ENCODE measurements at regions not wholly inside any gene's neighbourhood (a gene's known extent, or its start where the extent isn't known, plus 50 kb on each side); places are given as distances from the start of the nearest gene placed in this dataset.
"Not testable (repeated sequence)": the region's sequence is repeated elsewhere in the genome, so short reads cannot be mapped to it uniquely, and the experiment has no call there.

DNA sequence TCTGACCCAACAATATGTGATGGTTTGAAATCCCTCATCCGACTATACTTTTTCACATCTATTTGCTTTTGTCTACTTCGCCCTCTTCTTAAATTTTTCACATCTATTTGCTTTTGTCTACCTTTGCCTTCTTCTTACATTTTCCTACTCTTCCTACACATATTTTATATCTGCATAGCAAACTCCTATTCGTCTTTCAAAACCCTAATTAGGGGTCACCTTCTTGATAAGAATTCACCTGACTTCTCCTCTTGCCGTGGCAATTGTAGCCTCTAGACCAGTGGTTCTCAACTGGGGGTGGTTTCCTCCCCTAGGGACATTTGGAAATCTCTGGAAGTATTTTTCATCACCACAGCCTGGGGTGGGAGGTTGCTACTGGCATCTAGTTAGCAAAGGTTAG lies 607.4 kb downstream of the NTRK3 start:
- no peaks in the 10 kb centered on the region for H3K36me3 ChIP-seq (ENCODE audit: control insufficient read depth, insufficient read depth, low read length, severe bottlenecking)
- no peaks in the 10 kb centered on the region for H3K27me3 ChIP-seq (replicated peaks; ENCODE audit: control insufficient read depth, insufficient read depth, low read length)
- no peak overlapping the region for H3K9ac ChIP-seq (ENCODE audit: low read length)
- no peak overlapping the region for H3K4me3 ChIP-seq (ENCODE audit: low read length)
- no peaks in the 10 kb centered on the region for H3K9me3 ChIP-seq (ENCODE audit: control insufficient read depth, low read length)
- no peak for DNase-seq (ENCODE audit: low read depth)
- H3K4me1 ChIP-seq (ENCODE audit: control insufficient read depth, insufficient read depth, low read length) = no peaks in the 10 kb centered on the region

DNA sequence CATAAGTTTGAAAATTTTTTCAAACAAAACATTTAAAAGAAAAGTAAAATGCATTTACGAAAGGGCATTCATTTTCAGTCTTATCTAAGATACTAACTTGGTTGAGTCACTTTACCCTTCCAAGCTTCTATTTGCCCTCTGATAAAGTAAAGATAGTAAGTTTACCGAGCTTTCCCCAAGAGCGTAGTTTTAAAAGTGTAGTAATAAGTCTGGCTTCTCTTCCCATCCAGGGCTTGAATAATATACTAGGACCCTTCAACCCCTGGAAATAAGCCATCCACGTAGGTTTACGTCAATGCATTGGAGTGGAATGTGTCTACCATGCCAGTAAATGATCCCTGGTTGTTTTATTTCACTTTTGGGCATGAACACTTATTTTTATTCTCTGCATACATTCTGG lies 608.3 kb downstream of the NTRK3 start:
- Histone ChIP-seq H3K36me3 (ENCODE audit: control insufficient read depth, insufficient read depth, low read length, severe bottlenecking) (no peaks in the 10 kb centered on the region), H3K9me3 (ENCODE audit: control insufficient read depth, low read length) (no peaks in the 10 kb centered on the region), H3K27me3 (replicated peaks; ENCODE audit: control insufficient read depth, insufficient read depth, low read length) (no peaks in the 10 kb centered on the region), H3K9ac (ENCODE audit: low read length) (no peak overlapping the region), H3K4me1 (ENCODE audit: control insufficient read depth, insufficient read depth, low read length) (no peaks in the 10 kb centered on the region), H3K4me3 (ENCODE audit: low read length) (no peak overlapping the region)
- no peak for DNase-seq (ENCODE audit: low read depth)

DNA sequence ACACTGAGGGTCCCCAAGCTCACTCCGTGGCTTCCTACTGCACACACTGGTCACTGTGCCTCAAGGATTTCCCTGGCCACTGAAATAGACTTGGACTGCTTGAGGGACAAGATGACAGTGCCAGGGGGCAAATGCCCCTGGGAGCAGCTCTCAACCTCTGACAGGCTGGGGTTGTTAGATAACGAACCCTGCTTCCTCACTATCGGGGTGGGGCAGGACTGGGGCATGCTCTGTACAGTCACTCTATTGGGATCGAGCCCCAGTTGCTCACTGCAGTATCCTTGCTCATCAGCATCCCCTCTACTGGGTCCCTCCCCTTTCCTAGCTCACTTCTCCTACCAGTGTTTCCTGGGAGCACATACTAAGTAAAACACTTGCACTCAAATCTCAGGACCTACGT lies 610.8 kb downstream of the NTRK3 start:
- H3K4me3 ChIP-seq (ENCODE audit: low read length) = no peak overlapping the region
- DNase-seq (ENCODE audit: low read depth) = no peak
- H3K4me1 ChIP-seq (ENCODE audit: control insufficient read depth, insufficient read depth, low read length) = no peaks in the 10 kb centered on the region
- no peaks in the 10 kb centered on the region for H3K9me3 ChIP-seq (ENCODE audit: control insufficient read depth, low read length)
- no peak overlapping the region for H3K9ac ChIP-seq (ENCODE audit: low read length)
- H3K27me3 ChIP-seq (replicated peaks; ENCODE audit: control insufficient read depth, insufficient read depth, low read length) = no peaks in the 10 kb centered on the region
- H3K36me3 ChIP-seq (ENCODE audit: control insufficient read depth, insufficient read depth, low read length, severe bottlenecking) = no peaks in the 10 kb centered on the region

- H3K9me3 ChIP-seq (ENCODE audit: control insufficient read depth, low read length); H3K9ac ChIP-seq (ENCODE audit: low read length); H3K4me1 ChIP-seq (ENCODE audit: control insufficient read depth, insufficient read depth, low read length); H3K36me3 ChIP-seq (ENCODE audit: control insufficient read depth, insufficient read depth, low read length, severe bottlenecking); H3K27me3 ChIP-seq (replicated peaks; ENCODE audit: control insufficient read depth, insufficient read depth, low read length); DNase-seq (ENCODE audit: low read depth); H3K4me3 ChIP-seq (ENCODE audit: low read length): not testable (repeated sequence)
These were observed 613.5 kb downstream of the NTRK3 start for GRCh38 chr15:87642997-87643396.

- Histone ChIP-seq H3K4me3 (ENCODE audit: low read length) (no peak overlapping the region), H3K27me3 (replicated peaks; ENCODE audit: control insufficient read depth, insufficient read depth, low read length) (no peaks in the 10 kb centered on the region), H3K4me1 (ENCODE audit: control insufficient read depth, insufficient read depth, low read length) (no peaks in the 10 kb centered on the region), H3K9ac (ENCODE audit: low read length) (no peak overlapping the region), H3K36me3 (ENCODE audit: control insufficient read depth, insufficient read depth, low read length, severe bottlenecking) (no peaks in the 10 kb centered on the region), H3K9me3 (ENCODE audit: control insufficient read depth, low read length) (no peaks in the 10 kb centered on the region)
- DNase-seq (ENCODE audit: low read depth) = no peak
These were observed 617.1 kb downstream of the NTRK3 start for GRCh38 chr15:87639305-87640011.

GRCh38 chr15:87638554-87639083 lies 617.9 kb downstream of the NTRK3 start:
- no peak overlapping the region for H3K4me3 ChIP-seq (ENCODE audit: low read length)

GRCh38 chr15:87634361-87634760 lies 622.2 kb downstream of the NTRK3 start:
- no peak overlapping the region for H3K9ac ChIP-seq (ENCODE audit: low read length)
- H3K9me3 ChIP-seq (ENCODE audit: control insufficient read depth, low read length) = no peaks in the 10 kb centered on the region

More at GRCh38 chr15:87638554-87639083, 617.9 kb downstream of the NTRK3 start:
- Histone ChIP-seq H3K9me3 (ENCODE audit: control insufficient read depth, low read length) (no peaks in the 10 kb centered on the region), H3K4me1 (ENCODE audit: control insufficient read depth, insufficient read depth, low read length) (no peaks in the 10 kb centered on the region), H3K27me3 (replicated peaks; ENCODE audit: control insufficient read depth, insufficient read depth, low read length) (no peaks in the 10 kb centered on the region), H3K36me3 (ENCODE audit: control insufficient read depth, insufficient read depth, low read length, severe bottlenecking) (no peaks in the 10 kb centered on the region), H3K9ac (ENCODE audit: low read length) (no peak overlapping the region)
- no peak for DNase-seq (ENCODE audit: low read depth)

GRCh38 chr15:87633525-87633924 lies 623.0 kb downstream of the NTRK3 start:
- Histone ChIP-seq H3K27me3 (replicated peaks; ENCODE audit: control insufficient read depth, insufficient read depth, low read length) (peaks cover 14% of the 10 kb centered on the region), H3K4me1 (ENCODE audit: control insufficient read depth, insufficient read depth, low read length) (no peaks in the 10 kb centered on the region), H3K9ac (ENCODE audit: low read length) (no peak overlapping the region), H3K4me3 (ENCODE audit: low read length) (no peak overlapping the region), H3K9me3 (ENCODE audit: control insufficient read depth, low read length) (no peaks in the 10 kb centered on the region), H3K36me3 (ENCODE audit: control insufficient read depth, insufficient read depth, low read length, severe bottlenecking) (no peaks in the 10 kb centered on the region)
- DNase-seq (ENCODE audit: low read depth) = no peak

More at GRCh38 chr15:87634361-87634760, 622.2 kb downstream of the NTRK3 start:
- Histone ChIP-seq H3K4me1 (ENCODE audit: control insufficient read depth, insufficient read depth, low read length) (no peaks in the 10 kb centered on the region), H3K27me3 (replicated peaks; ENCODE audit: control insufficient read depth, insufficient read depth, low read length) (peaks cover 14% of the 10 kb centered on the region), H3K36me3 (ENCODE audit: control insufficient read depth, insufficient read depth, low read length, severe bottlenecking) (no peaks in the 10 kb centered on the region), H3K4me3 (ENCODE audit: low read length) (no peak overlapping the region)
- DNase-seq (ENCODE audit: low read depth) = no peak

GRCh38 chr15:87632364-87632763 lies 624.2 kb downstream of the NTRK3 start:
- H3K36me3 ChIP-seq (ENCODE audit: control insufficient read depth, insufficient read depth, low read length, severe bottlenecking) = no peaks in the 10 kb centered on the region
- peaks cover 14% of the 10 kb centered on the region for H3K27me3 ChIP-seq (replicated peaks; ENCODE audit: control insufficient read depth, insufficient read depth, low read length)
- H3K4me1 ChIP-seq (ENCODE audit: control insufficient read depth, insufficient read depth, low read length) = no peaks in the 10 kb centered on the region
- H3K9me3 ChIP-seq (ENCODE audit: control insufficient read depth, low read length) = no peaks in the 10 kb centered on the region
- no peak overlapping the region for H3K4me3 ChIP-seq (ENCODE audit: low read length)
- no peak overlapping the region for H3K9ac ChIP-seq (ENCODE audit: low read length)
- DNase-seq (ENCODE audit: low read depth) = no peak

- H3K4me1 ChIP-seq (ENCODE audit: control insufficient read depth, insufficient read depth, low read length) = no peaks in the 10 kb centered on the region
- H3K36me3 ChIP-seq (ENCODE audit: control insufficient read depth, insufficient read depth, low read length, severe bottlenecking) = no peaks in the 10 kb centered on the region
- no peak overlapping the region for H3K4me3 ChIP-seq (ENCODE audit: low read length)
- peaks cover 16% of the 10 kb centered on the region for H3K27me3 ChIP-seq (replicated peaks; ENCODE audit: control insufficient read depth, insufficient read depth, low read length)
- H3K9ac ChIP-seq (ENCODE audit: low read length) = no peak overlapping the region
- DNase-seq (ENCODE audit: low read depth) = no peak
- H3K9me3 ChIP-seq (ENCODE audit: control insufficient read depth, low read length) = no peaks in the 10 kb centered on the region
These were observed 624.8 kb downstream of the NTRK3 start for GRCh38 chr15:87631775-87632174.

- no peak for DNase-seq (ENCODE audit: low read depth)
These were observed 625.4 kb downstream of the NTRK3 start for GRCh38 chr15:87631093-87631492.

GRCh38 chr15:87628311-87628710 lies 628.2 kb downstream of the NTRK3 start:
- no peak overlapping the region for H3K4me3 ChIP-seq (ENCODE audit: low read length)
- H3K4me1 ChIP-seq (ENCODE audit: control insufficient read depth, insufficient read depth, low read length) = no peaks in the 10 kb centered on the region
- no peaks in the 10 kb centered on the region for H3K36me3 ChIP-seq (ENCODE audit: control insufficient read depth, insufficient read depth, low read length, severe bottlenecking)
- peaks cover 16% of the 10 kb centered on the region for H3K27me3 ChIP-seq (replicated peaks; ENCODE audit: control insufficient read depth, insufficient read depth, low read length)
- H3K9me3 ChIP-seq (ENCODE audit: control insufficient read depth, low read length) = no peaks in the 10 kb centered on the region
- no peak overlapping the region for H3K9ac ChIP-seq (ENCODE audit: low read length)
- DNase-seq (ENCODE audit: low read depth) = no peak

More at GRCh38 chr15:87631093-87631492, 625.4 kb downstream of the NTRK3 start:
- no peak overlapping the region for H3K9ac ChIP-seq (ENCODE audit: low read length)
- peaks cover 17% of the 10 kb centered on the region for H3K27me3 ChIP-seq (replicated peaks; ENCODE audit: control insufficient read depth, insufficient read depth, low read length)
- H3K9me3 ChIP-seq (ENCODE audit: control insufficient read depth, low read length) = no peaks in the 10 kb centered on the region
- H3K4me1 ChIP-seq (ENCODE audit: control insufficient read depth, insufficient read depth, low read length) = no peaks in the 10 kb centered on the region
- H3K36me3 ChIP-seq (ENCODE audit: control insufficient read depth, insufficient read depth, low read length, severe bottlenecking) = no peaks in the 10 kb centered on the region
- H3K4me3 ChIP-seq (ENCODE audit: low read length) = no peak overlapping the region

Measured in adipocyte (in vitro differentiated cells).